OCI-LY1 (cell line): ENCODE measurements at regions not wholly inside any gene's neighbourhood (a gene's known extent, or its start where the extent isn't known, plus 50 kb on each side); places are given as distances from the start of the nearest gene placed in this dataset.

Experiments
- CTCF ChIP-seq: fragments of 200-600 bp; sonication (generic), shearing (Covaris generic); IDR thresholded peaks from 2 replicates; pipeline ENCODE4 v1.5.1; 2017; ENCODE audit warnings: mild to moderate bottlenecking, antibody characterized with exemption, low read length, moderate library complexity, mixed read lengths
- EZH2 ChIP-seq: fragments of 200-600 bp; sonication (generic), shearing (Covaris generic); IDR thresholded peaks from 2 replicates; pipeline ENCODE4 v1.8.0; 2017; ENCODE audit warnings: borderline replicate concordance, mixed run types, mild to moderate bottlenecking, antibody characterized with exemption, low read length, moderate library complexity, mixed read lengths

GRCh38 chr6:27814665-27815424 is 97.4 kb downstream of the OR2B2 start:
- TF ChIP-seq CTCF (no peak), EZH2 (no peak)
